ENCODE measurements at regions not wholly inside any gene's neighbourhood (a gene's known extent, or its start where the extent isn't known, plus 50 kb on each side); places are given as distances from the start of the nearest gene placed in this dataset.

- peaks cover 41 to 47% of the 10 kb centered on the region in 2 experiments for H3K4me1 Mint-ChIP-seq
- H2AFZ ChIP-seq (ENCODE audit: low read length), result no peak overlapping the region
- H3K79me1 ChIP-seq (ENCODE audit: insufficient read depth, low read depth, low read length, poor library complexity, severe bottlenecking), result no peaks in the 10 kb centered on the region
- no peak overlapping the region for H3K9ac ChIP-seq (ENCODE audit: extremely low read depth, insufficient read length, low read length)
- no CpG with 5 or more reads among the region's 2 CpGs for WGBS (ENCODE audit: extremely low coverage, insufficient read length, low lambda C conversion rate)
- no peaks in the 10 kb centered on the region for H4K20me1 ChIP-seq (ENCODE audit: control insufficient read depth, insufficient read depth, insufficient read length)
- H2BK20ac ChIP-seq (ENCODE audit: low read depth, low read length, poor library complexity, severe bottlenecking), result no peak overlapping the region
- peaks cover 24% of the 10 kb centered on the region for H3K4me1 ChIP-seq (ENCODE audit: insufficient read depth, low read length)
- no peak overlapping the region for H2BK15ac ChIP-seq (ENCODE audit: low read depth, low read length)
- no peak overlapping the region for H3K14ac ChIP-seq (ENCODE audit: insufficient read depth, low read length)
- H3K79me2 ChIP-seq (ENCODE audit: insufficient read depth, low read length), result 0 out of 2 replicates have a peak, but pooled peaks cover 1% of the 10 kb centered on the region
- H3K18ac ChIP-seq (ENCODE audit: insufficient read length, low read depth, low read length), result no peak overlapping the region
- no peak overlapping the region for H2AK5ac ChIP-seq (ENCODE audit: insufficient read length, low read length)
- H3K9me3 ChIP-seq (ENCODE audit: control insufficient read depth, low read depth, low read length), result no peaks in the 10 kb centered on the region
- no peak overlapping the region for H3K23ac ChIP-seq (ENCODE audit: insufficient read length, low read depth, low read length)
- H3K36me3 Mint-ChIP-seq (ENCODE audit: insufficient read depth in 1 of 3, low read depth in 3 of 3), result peaks cover 0 to 6% (median 0%) of the 10 kb centered on the region in 3 experiments; a peak in 2 of 7 replicates
- H2BK120ac ChIP-seq (ENCODE audit: low read depth, low read length, poor library complexity, severe bottlenecking), result no peak overlapping the region
- no peaks in the 10 kb centered on the region for H3K27me3 ChIP-seq (ENCODE audit: insufficient read depth, low read length)
- no peak overlapping the region for H4K8ac ChIP-seq (replicated peaks; ENCODE audit: insufficient read length, low read depth, low read length)
- H3K27ac Mint-ChIP-seq, result peak overlapping the region in 1 of 3 experiments; percentile 24; a peak in 1 of 7 replicates
- no peak overlapping the region for H2BK12ac ChIP-seq (ENCODE audit: insufficient read length, low read depth, low read length)
- no peak overlapping the region for H4K5ac ChIP-seq (ENCODE audit: insufficient read length, low read depth, low read length)
- no peak for TF ChIP-seq CTCF (conservative IDR thresholded peaks at IDR 0.05)
- H3K4ac ChIP-seq (ENCODE audit: low read depth, low read length), result no peak overlapping the region
- no peak overlapping the region for H4K91ac ChIP-seq (ENCODE audit: insufficient read length, low read depth, low read length)
- H3K9me3 Mint-ChIP-seq, result no peaks in the 10 kb centered on the region; a peak in 1 of 5 replicates
- no peaks in the 10 kb centered on the region for H3K27me3 Mint-ChIP-seq (ENCODE audit: low read depth)
- no peak overlapping the region for H2BK5ac ChIP-seq (ENCODE audit: insufficient read length, low read length)
- DNase-seq, result no peak
- no peak overlapping the region for H3K4me3 Mint-ChIP-seq
- H3K4me2 ChIP-seq (ENCODE audit: insufficient read depth, insufficient read length, low read length), result no peak overlapping the region
- H3K23me2 ChIP-seq (ENCODE audit: insufficient read length, low read depth, low read length, poor library complexity, severe bottlenecking), result no peaks in the 10 kb centered on the region
- no peak overlapping the region for H3K56ac ChIP-seq (ENCODE audit: insufficient read length, low read depth, low read length)
- no peak overlapping the region for H3K27ac ChIP-seq (ENCODE audit: insufficient read length, low read depth, low read length)
- H3T11ph ChIP-seq (ENCODE audit: low read length), result no peak overlapping the region
Measured at GRCh38 chr14:61927520-61927919, 165.3 kb downstream of the SNAPC1 start.

All from H9 (cell line).